Testis (tissue), 2 donors: ENCODE measurements at regions not wholly inside any gene's neighbourhood (a gene's known extent, or its start where the extent isn't known, plus 50 kb on each side); places are given as distances from the start of the nearest gene placed in this dataset.

Source experiments
- CTCF ChIP-seq, 3 experiments: fragments of 450-650 bp in 2 of 3; fragments of 200-600 bp in 1 of 3; sonication (generic) in 1 of 3; IDR thresholded peaks; one replicate each; pipeline ENCODE4 v1.5.1; 2016 to 2019; ENCODE audit warnings: antibody characterized with exemption in 3 of 3, mild to moderate bottlenecking in 2 of 3, moderate library complexity in 1 of 3
- POLR2A ChIP-seq: fragments of 450-650 bp; IDR thresholded peaks from one replicate; pipeline ENCODE4 v1.6.1; 2017; ENCODE audit warnings: antibody characterized with exemption, mild to moderate bottlenecking, moderate library complexity

DNA sequence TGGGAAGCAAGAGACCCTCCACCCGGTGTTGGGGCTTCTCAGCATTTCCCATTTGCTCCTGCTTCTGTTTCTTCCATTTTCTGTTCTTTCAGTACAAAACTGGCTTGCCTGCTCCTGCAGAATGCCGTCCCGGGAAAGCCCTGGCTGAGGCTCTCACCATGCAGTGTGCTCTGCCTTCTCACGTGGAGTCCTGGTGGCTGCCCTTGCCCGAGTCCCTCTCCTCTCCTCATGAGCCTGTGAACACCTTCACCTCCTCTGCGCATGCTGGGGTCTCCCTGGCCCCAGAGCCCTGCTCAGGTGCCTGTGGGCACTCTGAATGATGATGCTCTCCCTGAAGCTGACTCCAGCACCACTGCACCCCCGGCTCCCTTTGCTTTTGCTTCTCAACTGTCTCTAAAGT is 752.0 kb downstream of the QKI start:
- TF ChIP-seq CTCF (IDR thresholded peaks at IDR 0.05): no peak
- no peak for TF ChIP-seq POLR2A
